Tibial nerve (tissue), 4 donors: ENCODE measurements at regions not wholly inside any gene's neighbourhood (a gene's known extent, or its start where the extent isn't known, plus 50 kb on each side); places are given as distances from the start of the nearest gene placed in this dataset.

Source experiments
- DNase-seq, 2 donors: peaks; one replicate each; pipeline ENCODE4 v3.0.0-alpha.2; 2019; ENCODE audit warnings: low spot score in 2 of 2
- H3K27ac ChIP-seq, 4 donors: fragments of 200-600 bp; sonication (generic) in 3 of 4; one replicate each; pipeline ENCODE4 v1.5.1; 2017 to 2019; ENCODE audit warnings: mild to moderate bottlenecking in 1 of 4
- H3K27me3 ChIP-seq, 2 donors: fragments of 200-600 bp; sonication (generic) in 1 of 2; one replicate each; pipeline versions ENCODE4 v1.5.1 to v1.6.0; 2017 to 2019
- H3K36me3 ChIP-seq, 3 donors: fragments of 200-600 bp; sonication (generic); one replicate each; pipeline ENCODE4 v1.5.1; 2018 to 2019
- H3K4me1 ChIP-seq, 4 donors: fragments of 200-600 bp; sonication (generic) in 3 of 4; one replicate each; pipeline ENCODE4 v1.5.1; 2017 to 2019
- H3K4me3 ChIP-seq, 4 donors: fragments of 200-600 bp; sonication (generic) in 3 of 4; one replicate each; pipeline ENCODE4 v1.5.1; 2017 to 2019; ENCODE audit warnings: mild to moderate bottlenecking in 1 of 4, moderate library complexity in 1 of 4
- H3K9me3 ChIP-seq, 4 donors: fragments of 200-600 bp; sonication (generic) in 3 of 4; one replicate each; pipeline ENCODE4 v1.5.1; 2017 to 2019
- CTCF ChIP-seq, 5 experiments: fragments of 200-600 bp in 3 of 5; fragments of 450-650 bp in 2 of 5; sonication (generic) in 3 of 5; IDR thresholded peaks; one replicate each; pipeline ENCODE4 v1.5.1; 2016 to 2019; ENCODE audit warnings: antibody characterized with exemption in 5 of 5, mild to moderate bottlenecking in 3 of 5, moderate library complexity in 2 of 5
- EP300 ChIP-seq, 2 donors: sonication (generic); formaldehyde crosslinking; IDR thresholded peaks; one replicate each; pipeline ENCODE4 v1.6.1; 2017; ENCODE audit warnings: antibody characterized with exemption in 2 of 2, mild to moderate bottlenecking in 1 of 2
- POLR2A ChIP-seq, 2 donors: fragments of 450-650 bp; IDR thresholded peaks; one replicate each; pipeline ENCODE4 v1.6.1; 2017; ENCODE audit warnings: antibody characterized with exemption in 2 of 2, mild to moderate bottlenecking in 2 of 2, moderate library complexity in 2 of 2
- WGBS, 2 donors: methylation state at CpG; one replicate each; pipeline ENCODE4 v1.1.5; 2018; 5-methylcytosine and 5-hydroxymethylcytosine counted together

DNA sequence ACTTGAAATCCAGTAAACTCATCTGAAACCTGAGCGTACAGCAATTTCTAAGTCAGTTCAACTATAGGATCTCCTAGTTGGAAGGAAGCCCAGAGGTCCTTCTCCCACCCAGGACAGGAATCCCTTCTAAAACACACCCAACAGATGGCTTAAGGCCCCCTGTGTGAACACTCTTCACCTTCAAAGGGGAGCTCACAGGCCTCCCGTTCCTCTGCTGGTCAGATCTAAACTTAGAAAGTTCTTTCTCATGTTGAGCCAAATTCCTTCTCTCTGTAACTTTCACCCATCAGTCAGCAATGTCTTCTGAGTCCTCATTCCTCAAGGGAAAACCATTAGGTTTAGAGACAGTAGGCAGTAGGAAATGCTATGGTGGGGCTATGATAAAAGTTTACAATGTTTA is 355.2 kb downstream of the PCNX1 start:
- H3K4me3 ChIP-seq, result no peak overlapping the region
- H3K27ac ChIP-seq, result no peak overlapping the region
- TF ChIP-seq POLR2A (IDR thresholded peaks at IDR 0.05) (no peak), EP300 (IDR thresholded peaks at IDR 0.05) (no peak), CTCF (IDR thresholded peaks at IDR 0.05) (no peak)
- peaks cover 0 to 4% (median 0%) of the 10 kb centered on the region in 4 donors for H3K4me1 ChIP-seq
- peaks cover 0 to 31% (median 3%) of the 10 kb centered on the region in 4 donors for H3K9me3 ChIP-seq
- no peak for DNase-seq
- WGBS, 2 donors, result 71 to 73% methylated on average over 2 of the region's 2 CpGs
- H3K27me3 ChIP-seq, result no peaks in the 10 kb centered on the region
- no peaks in the 10 kb centered on the region for H3K36me3 ChIP-seq

GRCh38 chr14:71264260-71264659 is 357.0 kb downstream of the PCNX1 start:
- no peak for TF ChIP-seq POLR2A (IDR thresholded peaks at IDR 0.05)
- no peak for TF ChIP-seq CTCF (IDR thresholded peaks at IDR 0.05)
- no peak for TF ChIP-seq EP300 (IDR thresholded peaks at IDR 0.05)
- no peak overlapping the region for H3K4me3 ChIP-seq
- DNase-seq, result no peak
- no peak overlapping the region for H3K27ac ChIP-seq
- H3K36me3 ChIP-seq, result no peaks in the 10 kb centered on the region
- 91% methylated on average over 2 of the region's 2 CpGs for WGBS, 2 donors
- peaks cover 0 to 15% (median 3%) of the 10 kb centered on the region in 4 donors for H3K9me3 ChIP-seq
- no peaks in the 10 kb centered on the region for H3K27me3 ChIP-seq
- H3K4me1 ChIP-seq, result peaks cover 0 to 8% (median 0%) of the 10 kb centered on the region in 4 donors

DNA sequence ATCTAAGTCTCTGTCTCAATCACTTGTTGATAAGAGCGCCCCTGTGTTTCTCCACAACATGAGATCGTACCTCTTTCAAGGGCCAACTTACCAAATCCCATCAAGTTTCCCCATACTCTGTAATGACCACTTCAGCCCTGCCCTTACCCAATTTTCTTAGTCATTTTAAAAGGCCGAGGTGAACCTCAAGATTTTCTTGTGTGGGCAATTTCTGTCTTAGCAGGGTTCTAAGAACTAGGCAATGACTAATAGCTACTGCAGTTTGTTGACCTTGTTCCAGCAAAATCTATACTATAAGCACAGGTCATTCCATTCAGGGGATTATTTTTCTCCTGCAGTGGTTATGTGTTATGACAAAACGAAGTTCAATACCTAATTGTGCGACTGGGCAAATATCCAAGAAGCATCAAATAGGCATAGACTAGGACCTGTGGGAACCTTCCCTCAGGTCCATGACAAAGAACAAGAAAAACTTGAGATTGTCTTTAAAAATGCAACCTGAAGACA is 359.8 kb downstream of the PCNX1 start:
- peaks cover 0 to 8% (median 0%) of the 10 kb centered on the region in 4 donors for H3K4me1 ChIP-seq
- H3K9me3 ChIP-seq, result peaks cover 0 to 6% (median 0%) of the 10 kb centered on the region in 4 donors
- no peak overlapping the region for H3K4me3 ChIP-seq
- TF ChIP-seq CTCF (IDR thresholded peaks at IDR 0.05), result no peak
- TF ChIP-seq POLR2A (IDR thresholded peaks at IDR 0.05), result no peak
- TF ChIP-seq EP300 (IDR thresholded peaks at IDR 0.05), result no peak
- 74 to 81% methylated on average over 5 of the region's 5 CpGs for WGBS, 2 donors
- H3K27me3 ChIP-seq, result no peaks in the 10 kb centered on the region
- H3K27ac ChIP-seq, result no peak overlapping the region
- H3K36me3 ChIP-seq, result no peaks in the 10 kb centered on the region
- no peak for DNase-seq

DNA sequence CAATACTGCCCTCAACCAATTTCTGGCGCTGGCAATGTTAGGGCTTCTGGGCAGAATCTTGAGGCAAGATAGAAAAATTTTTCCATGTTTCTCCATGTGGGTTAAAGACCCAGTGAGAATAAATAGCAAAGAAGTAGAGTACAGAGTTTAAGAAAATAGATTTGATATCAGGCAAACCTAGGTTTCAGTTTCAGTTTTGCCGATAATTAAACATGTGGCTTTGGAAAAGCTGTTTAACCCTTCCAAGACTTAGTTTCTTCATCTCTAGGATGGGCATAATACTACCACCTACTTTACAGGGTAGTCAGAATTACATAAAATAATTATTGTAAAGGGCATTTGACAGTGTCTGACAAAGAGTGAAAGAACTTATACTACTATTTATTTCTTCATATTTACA is 360.4 kb downstream of the PCNX1 start:
- Histone ChIP-seq H3K27me3 (no peaks in the 10 kb centered on the region), H3K4me1 (peaks cover 0 to 8% (median 0%) of the 10 kb centered on the region in 4 donors), H3K4me3 (peak overlapping the region in 1 of 4 donors; percentile 17), H3K9me3 (peaks cover 0 to 6% (median 0%) of the 10 kb centered on the region in 4 donors), H3K36me3 (no peaks in the 10 kb centered on the region), H3K27ac (no peak overlapping the region)
- 24 to 31% methylated on average over 2 of the region's 2 CpGs for WGBS, 2 donors
- TF ChIP-seq EP300 (IDR thresholded peaks at IDR 0.05) (no peak), POLR2A (IDR thresholded peaks at IDR 0.05) (no peak), CTCF (IDR thresholded peaks at IDR 0.05) (no peak)
- DNase-seq, result no peak

DNA sequence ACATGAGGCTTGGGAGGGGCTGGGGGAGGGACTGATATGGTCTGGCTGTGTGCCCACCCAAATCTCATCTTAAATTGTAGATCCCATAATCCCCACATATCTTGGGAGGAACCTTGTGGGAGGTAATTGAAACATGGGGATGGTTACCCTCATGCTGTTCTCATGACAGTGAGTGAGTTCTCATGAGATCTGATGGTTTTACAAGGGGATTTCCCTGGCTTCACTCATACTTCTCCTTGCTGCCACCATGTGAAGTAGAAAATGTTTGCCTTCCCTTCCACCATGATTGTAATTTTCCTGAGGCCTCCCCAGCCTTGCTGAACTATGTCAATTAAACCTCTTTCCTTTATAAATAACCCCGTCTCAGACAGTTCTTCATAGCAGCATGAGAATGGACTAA is 362.9 kb downstream of the PCNX1 start:
- Histone ChIP-seq H3K9me3 (peaks cover 0 to 3% (median 0%) of the 10 kb centered on the region in 4 donors), H3K27me3 (no peaks in the 10 kb centered on the region), H3K4me3 (no peak overlapping the region), H3K27ac (no peak overlapping the region), H3K4me1 (peaks cover 0 to 8% (median 0%) of the 10 kb centered on the region in 4 donors), H3K36me3 (no peaks in the 10 kb centered on the region)
- WGBS, 2 donors, result 87 to 88% methylated on average over 1 of the region's 1 CpG
- TF ChIP-seq CTCF (IDR thresholded peaks at IDR 0.05) (no peak), POLR2A (IDR thresholded peaks at IDR 0.05) (no peak), EP300 (IDR thresholded peaks at IDR 0.05) (no peak)
- no peak for DNase-seq
